HEK293 (cell line): ENCODE measurements at regions not wholly inside any gene's neighbourhood (a gene's known extent, or its start where the extent isn't known, plus 50 kb on each side); places are given as distances from the start of the nearest gene placed in this dataset.

Experiments
- CTCF ChIP-seq: fragments of 450-650 bp; formaldehyde crosslinking; IDR thresholded peaks from 2 replicates; pipeline ENCODE4 v1.5.1; 2016; ENCODE audit warnings: missing biosample characterization, missing genetic modification characterization
- FEZF1 ChIP-seq: fragments of 450-650 bp; formaldehyde crosslinking; IDR thresholded peaks from 2 replicates; pipeline ENCODE4 v1.5.1; 2016; ENCODE audit warnings: missing biosample characterization, missing genetic modification characterization
- REST ChIP-seq: fragments of 450-650 bp; formaldehyde crosslinking; IDR thresholded peaks from 2 replicates; pipeline ENCODE4 v1.5.1; 2016; ENCODE audit warnings: missing biosample characterization, missing genetic modification characterization
- SETDB1 ChIP-seq: IDR thresholded peaks from one replicate; pipeline ENCODE4 v1.6.1; 2017; ENCODE audit warnings: mild to moderate bottlenecking, low read length, moderate library complexity, mixed read lengths; ENCODE audit not compliant: insufficient read length
- ZNF416 ChIP-seq: fragments of 450-650 bp; formaldehyde crosslinking; IDR thresholded peaks from 2 replicates; pipeline ENCODE4 v1.5.1; 2016; ENCODE audit warnings: missing biosample characterization, missing genetic modification characterization

- no peak for TF ChIP-seq CTCF
- TF ChIP-seq REST (tag by site-specific recombination): no peak
- TF ChIP-seq SETDB1: no peak
- no peak for TF ChIP-seq ZNF416
- no peak for TF ChIP-seq FEZF1 (tag by site-specific recombination)
These were observed 89.0 kb downstream of the APIP start for GRCh38 chr11:34827228-34827627.
